Right lobe of liver (tissue), 6 donors: ENCODE measurements at regions not wholly inside any gene's neighbourhood (a gene's known extent, or its start where the extent isn't known, plus 50 kb on each side); places are given as distances from the start of the nearest gene placed in this dataset.

Experiments
- ATAC-seq, 4 donors: fragments of 200-7000 bp; cut with Tn5 transposase; one replicate each; pipeline ENCODE4 v1.9.1; 2020; ENCODE audit warnings: mild to moderate bottlenecking in 4 of 4, moderate library complexity in 4 of 4
- DNase-seq, 3 donors: peaks; one replicate each; pipeline ENCODE4 v3.0.0-alpha.2; 2020
- H3K27ac ChIP-seq, 3 donors: fragments of 200-600 bp; one replicate each; pipeline ENCODE4 v1.8.0; 2022
- H3K27me3 ChIP-seq, 2 donors: fragments of 200-600 bp; one replicate each; pipeline ENCODE4 v1.8.0; 2022
- H3K36me3 ChIP-seq, 4 donors: fragments of 200-600 bp; sonication (generic) in 1 of 4; one replicate each; pipeline versions ENCODE4 v1.5.1 to v1.8.0; 2017 to 2022; ENCODE audit warnings: control low read depth in 1 of 4
- H3K4me1 ChIP-seq, 4 donors: fragments of 200-600 bp; sonication (generic) in 1 of 4; one replicate each; pipeline versions ENCODE4 v1.5.1 to v1.8.0; 2017 to 2022; ENCODE audit warnings: control low read depth in 1 of 4
- H3K4me3 ChIP-seq, 3 donors: fragments of 200-600 bp; one replicate each; pipeline ENCODE4 v1.8.0; 2022
- H3K9me3 ChIP-seq, 4 donors: fragments of 200-600 bp; sonication (generic) in 1 of 4; one replicate each; pipeline versions ENCODE4 v1.5.1 to v1.8.0; 2017 to 2022; ENCODE audit warnings: control low read depth in 1 of 4
- CTCF ChIP-seq, 4 donors: fragments of 200-600 bp in 3 of 4; fragments of 450-650 bp in 1 of 4; IDR thresholded peaks; one replicate each; pipeline versions ENCODE4 v1.5.1 to v1.8.0; 2016 to 2022; ENCODE audit warnings: antibody characterized with exemption in 4 of 4, mild to moderate bottlenecking in 2 of 4
- POLR2A ChIP-seq: fragments of 450-650 bp; IDR thresholded peaks from one replicate; pipeline ENCODE4 v1.6.1; 2017; ENCODE audit warnings: antibody characterized with exemption, mild to moderate bottlenecking
- WGBS: methylation state at CpG from one replicate; pipeline ENCODE4 v1.1.6; 2018; ENCODE audit warnings: low coverage, low lambda C conversion rate; ENCODE audit not compliant: insufficient coverage; ENCODE audit errors: missing lambda C conversion rate; 5-methylcytosine and 5-hydroxymethylcytosine counted together
- intact Hi-C, 2 donors: fragments of 100-400 bp; cut with DNase I; formaldehyde crosslinking; loops; one replicate each; pipeline versions ENCODE4 v1.11.2 to v1.14.1; 2022
- donor health status: DM: no; HTN: yes; CAD: no.
- donor health status: DM: no; HTN: no; CAD: no.
- donor health status: DM: no; HTN: no; CAD: no.
- donor health status: DM: no; HTN: yes; CAD: no.
- donor health status: DM: no; HTN: yes; CAD: no.

- TF ChIP-seq CTCF (IDR thresholded peaks at IDR 0.05) = no peak
- no peak for TF ChIP-seq POLR2A
- H3K9me3 ChIP-seq = no peaks in the 10 kb centered on the region
- H3K27ac ChIP-seq = no peak overlapping the region
- ATAC-seq (no peak), DNase-seq (no peak)
- no peak overlapping the region for H3K4me3 ChIP-seq
- no peaks in the 10 kb centered on the region for H3K36me3 ChIP-seq
- no peaks in the 10 kb centered on the region for H3K27me3 ChIP-seq
- peaks cover 0 to 9% (median 0%) of the 10 kb centered on the region in 4 donors for H3K4me1 ChIP-seq
- intact Hi-C loops = no loop called here
- 79% methylated on average over 2 of the region's 2 CpGs for WGBS
These were observed 75.1 kb upstream of the RASGEF1B start for GRCh38 chr4:81546777-81547176.

GRCh38 chr4:81541161-81541945 lies 69.6 kb upstream of the RASGEF1B start:
- TF ChIP-seq POLR2A (no peak), CTCF (IDR thresholded peaks at IDR 0.05) (no peak)
- Histone ChIP-seq H3K27me3 (no peaks in the 10 kb centered on the region), H3K4me3 (no peak overlapping the region), H3K27ac (no peak overlapping the region), H3K9me3 (no peaks in the 10 kb centered on the region), H3K36me3 (no peaks in the 10 kb centered on the region), H3K4me1 (no peaks in the 10 kb centered on the region)
- DNase-seq (no peak), ATAC-seq (no peak)
- intact Hi-C loops = no loop called here
- WGBS = 56% methylated on average over 4 of the region's 4 CpGs

GRCh38 chr4:81538716-81539427 lies 67.2 kb upstream of the RASGEF1B start:
- H3K27me3 ChIP-seq = no peaks in the 10 kb centered on the region
- H3K4me3 ChIP-seq = no peak overlapping the region
- no peak for TF ChIP-seq CTCF (IDR thresholded peaks at IDR 0.05)
- no peak for TF ChIP-seq POLR2A
- no peak overlapping the region for H3K27ac ChIP-seq
- H3K9me3 ChIP-seq = no peaks in the 10 kb centered on the region
- intact Hi-C loops = no loop called here
- H3K4me1 ChIP-seq = no peaks in the 10 kb centered on the region
- 59% methylated on average over 5 of the region's 6 CpGs for WGBS
- no peaks in the 10 kb centered on the region for H3K36me3 ChIP-seq
- ATAC-seq (peak; percentile 29 to 39 (median 34)), DNase-seq (no peak)

- TF ChIP-seq CTCF (IDR thresholded peaks at IDR 0.05) (no peak), POLR2A (no peak)
- no peak for ATAC-seq
- Histone ChIP-seq H3K27ac (no peak overlapping the region), H3K9me3 (no peaks in the 10 kb centered on the region), H3K4me3 (no peak overlapping the region), H3K4me1 (no peaks in the 10 kb centered on the region), H3K27me3 (no peaks in the 10 kb centered on the region), H3K36me3 (no peaks in the 10 kb centered on the region)
- 66% methylated on average over 2 of the region's 2 CpGs for WGBS
- intact Hi-C loops = no loop called here
- DNase-seq = no peak
These were observed 59.7 kb upstream of the RASGEF1B start for GRCh38 chr4:81531410-81531809.
